ENCODE measurements at regions not wholly inside any gene's neighbourhood (a gene's known extent, or its start where the extent isn't known, plus 50 kb on each side); places are given as distances from the start of the nearest gene placed in this dataset.

- Mint-ChIP-seq H3K27me3 (ENCODE audit: insufficient read depth) (no peaks in the 10 kb centered on the region), H3K4me1 (ENCODE audit: low read depth) (no peaks in the 10 kb centered on the region), H3K4me3 (no peak overlapping the region), H3K9me3 (peaks cover 18% of the 10 kb centered on the region), H3K36me3 (ENCODE audit: low read depth) (no peaks in the 10 kb centered on the region), H3K27ac (no peak overlapping the region)
- TF ChIP-seq CTCF (IDR thresholded peaks at IDR 0.05) = no peak
- no peak for DNase-seq
Measured at GRCh38 chr4:93994175-93994994, 165.8 kb downstream of the ATOH1 start.

DNA sequence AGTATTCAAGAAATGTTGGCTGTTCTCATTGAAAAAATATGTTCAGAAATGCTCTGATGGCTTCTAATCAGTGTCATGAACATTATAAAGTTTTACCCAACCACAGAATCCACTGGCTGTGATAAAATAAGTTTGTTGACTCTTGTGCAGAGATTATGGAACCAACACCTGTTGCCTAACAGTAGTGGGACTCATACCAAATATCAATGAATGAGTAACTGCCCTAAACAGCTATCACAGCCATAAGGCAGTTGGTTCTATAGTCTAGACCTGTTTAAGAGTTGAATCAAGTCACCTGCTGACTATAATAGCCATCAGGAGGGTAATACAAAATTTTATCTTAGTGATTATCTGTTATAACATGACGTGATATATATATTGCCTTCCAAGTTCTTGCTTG, 168.3 kb downstream of the ATOH1 start:
- Mint-ChIP-seq H3K36me3 (ENCODE audit: low read depth) (no peaks in the 10 kb centered on the region), H3K27me3 (ENCODE audit: insufficient read depth) (no peaks in the 10 kb centered on the region; the same call in 1 of the 2 replicates), H3K4me3 (no peak overlapping the region), H3K4me1 (ENCODE audit: low read depth) (no peaks in the 10 kb centered on the region), H3K27ac (no peak overlapping the region), H3K9me3 (peaks cover 12% of the 10 kb centered on the region)
- no peak for DNase-seq
- TF ChIP-seq CTCF (IDR thresholded peaks at IDR 0.05) = no peak

GRCh38 chr4:94000559-94000958, 172.0 kb downstream of the ATOH1 start:
- H3K27me3 Mint-ChIP-seq (ENCODE audit: insufficient read depth) = no peaks in the 10 kb centered on the region; the same call in 1 of the 2 replicates
- H3K36me3 Mint-ChIP-seq (ENCODE audit: low read depth) = no peaks in the 10 kb centered on the region
- peaks cover 15% of the 10 kb centered on the region for H3K9me3 Mint-ChIP-seq
- H3K4me1 Mint-ChIP-seq (ENCODE audit: low read depth) = no peaks in the 10 kb centered on the region
- TF ChIP-seq CTCF (IDR thresholded peaks at IDR 0.05) = no peak
- H3K4me3 Mint-ChIP-seq = no peak overlapping the region
- no peak overlapping the region for H3K27ac Mint-ChIP-seq
- no peak for DNase-seq

DNA sequence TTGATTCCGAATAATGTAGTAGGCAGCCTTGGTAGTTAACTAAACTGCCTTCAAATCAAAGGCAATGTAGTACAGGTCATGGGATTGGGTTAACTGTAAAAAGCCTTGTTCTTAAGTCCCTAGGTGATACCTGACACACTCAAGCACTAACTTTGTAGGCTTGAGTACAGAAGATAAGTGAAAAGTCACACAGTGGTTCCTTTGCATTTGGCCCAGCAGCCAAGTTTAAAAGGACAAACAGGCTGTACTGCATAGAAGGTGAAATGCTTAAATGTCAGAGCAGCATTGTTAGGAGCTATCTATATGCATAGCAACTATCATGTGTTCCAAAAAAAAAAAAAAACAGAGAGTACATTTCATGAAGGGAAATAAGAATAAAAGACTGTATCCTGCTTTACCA, 178.4 kb downstream of the ATOH1 start:
- no peak overlapping the region for H3K27ac Mint-ChIP-seq
- no peak overlapping the region for H3K4me3 Mint-ChIP-seq
- no peaks in the 10 kb centered on the region for H3K36me3 Mint-ChIP-seq (ENCODE audit: low read depth)
- no peak for DNase-seq
- TF ChIP-seq CTCF (IDR thresholded peaks at IDR 0.05) = no peak
- no peaks in the 10 kb centered on the region; the same call in 1 of the 2 replicates for H3K27me3 Mint-ChIP-seq (ENCODE audit: insufficient read depth)
- H3K9me3 Mint-ChIP-seq = peaks cover 24% of the 10 kb centered on the region
- no peaks in the 10 kb centered on the region for H3K4me1 Mint-ChIP-seq (ENCODE audit: low read depth)

DNA sequence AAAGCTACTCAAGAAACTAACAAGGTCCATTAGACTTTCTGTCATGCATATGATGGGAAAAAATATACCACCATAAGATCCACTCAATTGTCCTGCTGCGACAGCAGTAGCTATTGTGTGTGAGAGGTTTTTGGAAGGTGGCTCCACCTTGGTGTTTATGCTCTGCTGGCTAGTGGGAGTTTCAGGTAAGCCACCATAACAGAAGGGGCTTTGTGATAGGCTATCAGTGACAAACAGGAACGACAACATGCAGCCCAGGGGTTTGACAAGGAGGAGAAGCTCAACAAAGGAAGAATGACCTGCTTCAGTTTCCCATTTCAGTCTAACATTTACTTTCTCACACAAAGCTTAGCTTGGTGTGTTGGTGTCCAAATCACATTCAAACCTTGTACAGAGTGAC, 182.6 kb downstream of the ATOH1 start:
- Mint-ChIP-seq H3K27ac (no peak overlapping the region), H3K27me3 (ENCODE audit: insufficient read depth) (peaks cover 2% of the 10 kb centered on the region), H3K9me3 (peaks cover 28% of the 10 kb centered on the region), H3K4me3 (no peak overlapping the region), H3K36me3 (ENCODE audit: low read depth) (no peaks in the 10 kb centered on the region), H3K4me1 (ENCODE audit: low read depth) (no peaks in the 10 kb centered on the region)
- TF ChIP-seq CTCF (IDR thresholded peaks at IDR 0.05) = no peak
- DNase-seq = no peak

All from HFFc6 (cell line).